HCT116 (cell line): ENCODE measurements at regions not wholly inside any gene's neighbourhood (a gene's known extent, or its start where the extent isn't known, plus 50 kb on each side); places are given as distances from the start of the nearest gene placed in this dataset.

Source experiments
- ATAC-seq: fragments of 200-7000 bp; cut with Tn5 transposase; 2 replicates; pipeline ENCODE4 v1.9.1; 2020; ENCODE audit warnings: mild to moderate bottlenecking, moderate library complexity
- BruUV-seq: library from RNA; stranded (reverse); fragments of 400-500 nt; replicated peaks from 2 replicates; lab custom pipeline; 2021; lab: Mats Ljungman, UMichigan
- CTCF ChIA-PET: fragments of 300-600 bp; sonication (Branson Sonifier 250); formaldehyde crosslinking; loops from one replicate; lab custom pipeline; 2021; ENCODE audit warnings: antibody characterized with exemption; lab: Charles Lee
- POLR2A ChIA-PET: fragments of 300-600, 350-600 bp; sonication (Branson Sonifier 250); formaldehyde crosslinking; loops from one replicate; lab custom pipeline; 2021; ENCODE audit warnings: antibody characterized with exemption; lab: Charles Lee
- RAD21 ChIA-PET, 2 experiments: fragments of 300-600 bp; sonication (Branson Sonifier 250); formaldehyde crosslinking; loops; one replicate each; lab custom pipeline; 2023; ENCODE audit warnings: low total read pairs in 2 of 2; ENCODE audit not compliant: uncharacterized antibody in 2 of 2, unreplicated experiment in 2 of 2, low non-redundant PET in 1 of 2; lab: Charles Lee
- DNase-seq: peaks from one replicate; pipeline ENCODE4 v3.0.0-alpha.2; 2010; ENCODE audit warnings: low read depth, low spot score
- H2AFZ ChIP-seq: fragments of 200-600 bp; shearing (Covaris generic), sonication (generic); 2 replicates; pipeline ENCODE4 v1.6.1; 2017; ENCODE audit warnings: low read depth, mixed run types, mixed read lengths, antibody characterized with exemption, low read length; ENCODE audit not compliant: poor library complexity, severe bottlenecking
- H3K27ac ChIP-seq: 2 replicates; pipeline ENCODE4 v1.5.1; 2012; ENCODE audit warnings: low read depth, low read length
- H3K27me3 ChIP-seq: fragments of 200-600 bp; sonication (generic); 2 replicates; pipeline ENCODE4 v1.6.1; 2016; ENCODE audit warnings: mixed run types, low read length, mixed read lengths; ENCODE audit not compliant: insufficient read depth
- H3K36me3 ChIP-seq, 2 experiments: fragments of 200-500 bp in 1 of 2; fragments of 200-600 bp in 1 of 2; sonication (Bioruptor generic) in 1 of 2; sonication (generic) in 1 of 2; 2 replicates each; pipeline versions ENCODE4 v1.5.1 to v1.6.1; 2014 to 2016; ENCODE audit warnings: low read length in 2 of 2, inconsistent platforms in 1 of 2, mixed read lengths in 1 of 2, mixed run types in 1 of 2; ENCODE audit not compliant: insufficient read depth in 2 of 2, control insufficient read depth in 1 of 2
- H3K4me1 ChIP-seq, 2 experiments: fragments of 200-600 bp in 1 of 2; sonication (generic) in 1 of 2; 2 replicates each; pipeline versions ENCODE4 v1.5.1 to v1.6.1; 2012 to 2017; ENCODE audit warnings: low read length in 2 of 2, inconsistent platforms in 1 of 2, mild to moderate bottlenecking in 1 of 2, mixed read lengths in 1 of 2, mixed run types in 1 of 2, moderate library complexity in 1 of 2; ENCODE audit not compliant: insufficient read depth in 2 of 2, control insufficient read depth in 1 of 2
- H3K4me2 ChIP-seq: fragments of 200-600 bp; sonication (generic); 2 replicates; pipeline ENCODE4 v1.6.1; 2017; ENCODE audit warnings: mixed run types, low read length, mixed read lengths
- H3K4me3 ChIP-seq, 2 experiments: fragments of 200-600 bp in 1 of 2; sonication (generic) in 1 of 2; replicated peaks in 1 of 2; 2 replicates each; pipeline ENCODE4 v1.5.1; 2011 to 2016; ENCODE audit warnings: low read length in 2 of 2, control low read depth in 1 of 2, low read depth in 1 of 2, mild to moderate bottlenecking in 1 of 2, mixed read lengths in 1 of 2, mixed run types in 1 of 2
- H3K79me2 ChIP-seq: fragments of 200-600 bp; sonication (generic); 2 replicates; pipeline ENCODE4 v1.6.1; 2017; ENCODE audit warnings: mild to moderate bottlenecking, mixed run types, low read length, moderate library complexity, mixed read lengths; ENCODE audit not compliant: insufficient read depth
- H3K9ac ChIP-seq: fragments of 200-600 bp; sonication (generic); 2 replicates; pipeline ENCODE4 v1.6.1; 2016; ENCODE audit warnings: low read length, mixed read lengths
- H3K9me2 ChIP-seq: fragments of 200-600 bp; sonication (generic), shearing (Covaris generic); 2 replicates; pipeline ENCODE4 v1.6.1; 2017; ENCODE audit warnings: mixed run types, mild to moderate bottlenecking, moderate library complexity; ENCODE audit not compliant: insufficient read depth
- H3K9me3 ChIP-seq, 2 experiments: fragments of 200-500 bp in 1 of 2; fragments of 200-600 bp in 1 of 2; sonication (Bioruptor generic) in 1 of 2; sonication (generic) in 1 of 2; 2 replicates each; pipeline ENCODE4 v1.6.1; 2014 to 2017; ENCODE audit warnings: low read length in 2 of 2, mixed read lengths in 2 of 2, inconsistent platforms in 1 of 2, low read depth in 1 of 2, mild to moderate bottlenecking in 1 of 2, mixed run types in 1 of 2, moderate library complexity in 1 of 2; ENCODE audit not compliant: control insufficient read depth in 1 of 2, insufficient read depth in 1 of 2
- H4K20me1 ChIP-seq: fragments of 200-600 bp; sonication (generic), shearing (Covaris generic); 2 replicates; pipeline ENCODE4 v1.6.1; 2017; ENCODE audit warnings: mixed run types, mild to moderate bottlenecking, moderate library complexity; ENCODE audit not compliant: insufficient read depth
- CEBPB ChIP-seq: IDR thresholded peaks from 2 replicates; pipeline ENCODE4 v1.6.1; 2012; ENCODE audit warnings: low read depth
- EGR1 ChIP-seq: IDR thresholded peaks from 2 replicates; pipeline ENCODE4 v1.6.1; 2012; ENCODE audit warnings: low read depth
- ELF1 ChIP-seq: IDR thresholded peaks from 2 replicates; pipeline ENCODE4 v1.6.1; 2012; ENCODE audit warnings: low read depth, borderline replicate concordance
- EZH2phosphoT487 ChIP-seq: fragments of 200-600 bp; IDR thresholded peaks from 2 replicates; pipeline ENCODE4 v1.6.1; 2018; ENCODE audit warnings: antibody characterized with exemption, borderline replicate concordance
- FOSL1 ChIP-seq: IDR thresholded peaks from 2 replicates; pipeline ENCODE4 v1.6.1; 2012; ENCODE audit warnings: low read depth
- JUND ChIP-seq: IDR thresholded peaks from 2 replicates; pipeline ENCODE4 v1.6.1; 2012
- POLR2A ChIP-seq: IDR thresholded peaks from 2 replicates; pipeline ENCODE4 v1.7.0; 2011; ENCODE audit warnings: borderline replicate concordance; ENCODE audit not compliant: insufficient read depth, insufficient read length; ENCODE audit errors: extremely low read depth
- RAD21 ChIP-seq: IDR thresholded peaks from 2 replicates; pipeline ENCODE4 v1.6.1; 2012; ENCODE audit warnings: low read depth, mild to moderate bottlenecking
- SIN3A ChIP-seq: IDR thresholded peaks from 2 replicates; pipeline ENCODE4 v1.6.1; 2012; ENCODE audit warnings: low read depth
- SP1 ChIP-seq: IDR thresholded peaks from 2 replicates; pipeline ENCODE4 v1.6.1; 2012; ENCODE audit warnings: low read depth
- TCF7L2 ChIP-seq: IDR thresholded peaks from 2 replicates; pipeline ENCODE4 v1.7.0; 2011; ENCODE audit warnings: borderline replicate concordance, inconsistent platforms; ENCODE audit not compliant: insufficient read depth, insufficient read length; ENCODE audit errors: extremely low read depth
- YY1 ChIP-seq: IDR thresholded peaks from 2 replicates; pipeline ENCODE4 v1.6.1; 2011; ENCODE audit warnings: low read length, low read depth, moderate library complexity, mild to moderate bottlenecking; ENCODE audit not compliant: insufficient replicate concordance; ENCODE audit errors: extremely low read depth
- ZFX ChIP-seq: fragments of 450-650 bp; IDR thresholded peaks from 2 replicates; pipeline ENCODE4 v1.6.1; 2017
- ZNF274 ChIP-seq: fragments of 200-500 bp; sonication (Bioruptor generic); IDR thresholded peaks from 2 replicates; pipeline ENCODE4 v1.6.1; 2014; ENCODE audit warnings: mild to moderate bottlenecking, low read depth, low read length, inconsistent platforms
- intact Hi-C: fragments of 100-400 bp; cut with micrococcal nuclease; formaldehyde crosslinking; loops from 2 replicates; pipeline ENCODE4 v1.10.0; 2022
- TF ChIP-seq, protein P1 (sequence below): IDR thresholded peaks from 2 replicates; pipeline ENCODE4 v1.6.1; 2012
- TF ChIP-seq, protein P2 (sequence below): IDR thresholded peaks from 2 replicates; pipeline ENCODE4 v1.6.1; 2011; ENCODE audit warnings: mild to moderate bottlenecking, low read length, moderate library complexity; ENCODE audit not compliant: insufficient replicate concordance; ENCODE audit errors: extremely low read depth
- TF ChIP-seq, protein P3 (sequence below), 3 experiments: fragments of 200-600 bp in 1 of 3; sonication (generic) in 1 of 3; IDR thresholded peaks in 2 of 3; conservative IDR thresholded peaks in 1 of 3; 2 replicates each; pipeline ENCODE4 v1.5.1; 2012 to 2017; ENCODE audit warnings: low read depth in 2 of 3, low read length in 2 of 3, antibody characterized with exemption in 1 of 3, borderline replicate concordance in 1 of 3, control low read depth in 1 of 3, mild to moderate bottlenecking in 1 of 3, mixed read lengths in 1 of 3, mixed run types in 1 of 3, moderate library complexity in 1 of 3; ENCODE audit not compliant: insufficient read depth in 1 of 3
- TF ChIP-seq, protein P4 (sequence below): IDR thresholded peaks from 2 replicates; pipeline ENCODE4 v1.6.1; 2012
- TF ChIP-seq, protein P5 (sequence below): IDR thresholded peaks from 2 replicates; pipeline ENCODE4 v1.6.1; 2012; ENCODE audit warnings: low read depth

DNA sequence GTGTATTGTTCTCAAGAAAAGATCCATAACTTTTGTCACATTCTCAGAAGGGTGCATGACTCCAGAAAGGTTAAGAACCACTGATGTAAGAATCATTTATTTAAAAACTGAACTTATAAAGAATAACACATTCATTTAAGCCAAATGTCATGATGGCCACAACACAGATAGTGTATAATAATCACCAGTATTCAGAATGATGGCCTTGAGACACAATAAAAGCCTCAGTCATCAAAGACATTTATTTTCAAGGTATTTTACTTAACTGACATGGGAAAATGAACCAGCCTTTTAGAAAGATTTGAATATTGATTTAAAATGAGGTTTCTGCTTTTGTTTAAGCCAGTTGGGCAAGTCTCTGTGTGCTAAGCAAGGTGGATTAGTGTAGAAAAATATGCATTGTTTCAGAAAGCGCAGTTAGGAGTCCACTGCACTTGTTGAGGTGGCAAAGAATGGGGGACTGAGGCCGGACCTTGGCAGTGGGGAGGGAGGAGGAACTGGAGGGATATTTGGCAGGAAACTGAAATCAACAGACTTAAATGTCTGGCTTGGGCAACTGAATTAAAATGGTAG is 371.9 kb upstream of the ESRRG start:
- ATAC-seq, result no peak
- Histone ChIP-seq H3K9me3 (no peaks in the 10 kb centered on the region), H3K9me2 (no peaks in the 10 kb centered on the region), H3K79me2 (no peaks in the 10 kb centered on the region), H3K27ac (no peak overlapping the region), H3K4me1 (no peaks in the 10 kb centered on the region), H3K27me3 (no peaks in the 10 kb centered on the region), H3K9ac (no peak overlapping the region), H3K4me3 (no peak overlapping the region), H3K4me2 (no peak overlapping the region), H3K36me3 (no peaks in the 10 kb centered on the region), H2AFZ (no peak overlapping the region), H4K20me1 (no peaks in the 10 kb centered on the region)
- TF ChIP-seq POLR2A, result no peak
- TF ChIP-seq, protein P1, sequence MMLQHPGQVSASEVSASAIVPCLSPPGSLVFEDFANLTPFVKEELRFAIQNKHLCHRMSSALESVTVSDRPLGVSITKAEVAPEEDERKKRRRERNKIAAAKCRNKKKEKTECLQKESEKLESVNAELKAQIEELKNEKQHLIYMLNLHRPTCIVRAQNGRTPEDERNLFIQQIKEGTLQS, result no peak
- TF ChIP-seq ZFX, result no peak
- TF ChIP-seq SP1, result no peak
- no peak for TF ChIP-seq CEBPB
- TF ChIP-seq EZH2phosphoT487, result no peak
- TF ChIP-seq, protein P2, sequence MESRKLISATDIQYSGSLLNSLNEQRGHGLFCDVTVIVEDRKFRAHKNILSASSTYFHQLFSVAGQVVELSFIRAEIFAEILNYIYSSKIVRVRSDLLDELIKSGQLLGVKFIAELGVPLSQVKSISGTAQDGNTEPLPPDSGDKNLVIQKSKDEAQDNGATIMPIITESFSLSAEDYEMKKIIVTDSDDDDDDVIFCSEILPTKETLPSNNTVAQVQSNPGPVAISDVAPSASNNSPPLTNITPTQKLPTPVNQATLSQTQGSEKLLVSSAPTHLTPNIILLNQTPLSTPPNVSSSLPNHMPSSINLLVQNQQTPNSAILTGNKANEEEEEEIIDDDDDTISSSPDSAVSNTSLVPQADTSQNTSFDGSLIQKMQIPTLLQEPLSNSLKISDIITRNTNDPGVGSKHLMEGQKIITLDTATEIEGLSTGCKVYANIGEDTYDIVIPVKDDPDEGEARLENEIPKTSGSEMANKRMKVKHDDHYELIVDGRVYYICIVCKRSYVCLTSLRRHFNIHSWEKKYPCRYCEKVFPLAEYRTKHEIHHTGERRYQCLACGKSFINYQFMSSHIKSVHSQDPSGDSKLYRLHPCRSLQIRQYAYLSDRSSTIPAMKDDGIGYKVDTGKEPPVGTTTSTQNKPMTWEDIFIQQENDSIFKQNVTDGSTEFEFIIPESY, result no peak
- TF ChIP-seq JUND, result no peak
- no peak for TF ChIP-seq ELF1
- TF ChIP-seq, protein P3, sequence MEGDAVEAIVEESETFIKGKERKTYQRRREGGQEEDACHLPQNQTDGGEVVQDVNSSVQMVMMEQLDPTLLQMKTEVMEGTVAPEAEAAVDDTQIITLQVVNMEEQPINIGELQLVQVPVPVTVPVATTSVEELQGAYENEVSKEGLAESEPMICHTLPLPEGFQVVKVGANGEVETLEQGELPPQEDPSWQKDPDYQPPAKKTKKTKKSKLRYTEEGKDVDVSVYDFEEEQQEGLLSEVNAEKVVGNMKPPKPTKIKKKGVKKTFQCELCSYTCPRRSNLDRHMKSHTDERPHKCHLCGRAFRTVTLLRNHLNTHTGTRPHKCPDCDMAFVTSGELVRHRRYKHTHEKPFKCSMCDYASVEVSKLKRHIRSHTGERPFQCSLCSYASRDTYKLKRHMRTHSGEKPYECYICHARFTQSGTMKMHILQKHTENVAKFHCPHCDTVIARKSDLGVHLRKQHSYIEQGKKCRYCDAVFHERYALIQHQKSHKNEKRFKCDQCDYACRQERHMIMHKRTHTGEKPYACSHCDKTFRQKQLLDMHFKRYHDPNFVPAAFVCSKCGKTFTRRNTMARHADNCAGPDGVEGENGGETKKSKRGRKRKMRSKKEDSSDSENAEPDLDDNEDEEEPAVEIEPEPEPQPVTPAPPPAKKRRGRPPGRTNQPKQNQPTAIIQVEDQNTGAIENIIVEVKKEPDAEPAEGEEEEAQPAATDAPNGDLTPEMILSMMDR (IDR thresholded peaks at IDR 0.05 in 2 of 3, conservative IDR thresholded peaks at IDR 0.05 in 1 of 3; ENCODE audit: borderline replicate concordance in 1 of 3, insufficient read depth in 1 of 3, low read depth in 2 of 3, low read length in 2 of 3), result no peak
- TF ChIP-seq TCF7L2, result no peak
- TF ChIP-seq SIN3A, result no peak
- TF ChIP-seq EGR1, result no peak
- TF ChIP-seq ZNF274, result no peak
- TF ChIP-seq, protein P4, sequence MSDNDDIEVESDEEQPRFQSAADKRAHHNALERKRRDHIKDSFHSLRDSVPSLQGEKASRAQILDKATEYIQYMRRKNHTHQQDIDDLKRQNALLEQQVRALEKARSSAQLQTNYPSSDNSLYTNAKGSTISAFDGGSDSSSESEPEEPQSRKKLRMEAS, result no peak
- TF ChIP-seq, protein P5, sequence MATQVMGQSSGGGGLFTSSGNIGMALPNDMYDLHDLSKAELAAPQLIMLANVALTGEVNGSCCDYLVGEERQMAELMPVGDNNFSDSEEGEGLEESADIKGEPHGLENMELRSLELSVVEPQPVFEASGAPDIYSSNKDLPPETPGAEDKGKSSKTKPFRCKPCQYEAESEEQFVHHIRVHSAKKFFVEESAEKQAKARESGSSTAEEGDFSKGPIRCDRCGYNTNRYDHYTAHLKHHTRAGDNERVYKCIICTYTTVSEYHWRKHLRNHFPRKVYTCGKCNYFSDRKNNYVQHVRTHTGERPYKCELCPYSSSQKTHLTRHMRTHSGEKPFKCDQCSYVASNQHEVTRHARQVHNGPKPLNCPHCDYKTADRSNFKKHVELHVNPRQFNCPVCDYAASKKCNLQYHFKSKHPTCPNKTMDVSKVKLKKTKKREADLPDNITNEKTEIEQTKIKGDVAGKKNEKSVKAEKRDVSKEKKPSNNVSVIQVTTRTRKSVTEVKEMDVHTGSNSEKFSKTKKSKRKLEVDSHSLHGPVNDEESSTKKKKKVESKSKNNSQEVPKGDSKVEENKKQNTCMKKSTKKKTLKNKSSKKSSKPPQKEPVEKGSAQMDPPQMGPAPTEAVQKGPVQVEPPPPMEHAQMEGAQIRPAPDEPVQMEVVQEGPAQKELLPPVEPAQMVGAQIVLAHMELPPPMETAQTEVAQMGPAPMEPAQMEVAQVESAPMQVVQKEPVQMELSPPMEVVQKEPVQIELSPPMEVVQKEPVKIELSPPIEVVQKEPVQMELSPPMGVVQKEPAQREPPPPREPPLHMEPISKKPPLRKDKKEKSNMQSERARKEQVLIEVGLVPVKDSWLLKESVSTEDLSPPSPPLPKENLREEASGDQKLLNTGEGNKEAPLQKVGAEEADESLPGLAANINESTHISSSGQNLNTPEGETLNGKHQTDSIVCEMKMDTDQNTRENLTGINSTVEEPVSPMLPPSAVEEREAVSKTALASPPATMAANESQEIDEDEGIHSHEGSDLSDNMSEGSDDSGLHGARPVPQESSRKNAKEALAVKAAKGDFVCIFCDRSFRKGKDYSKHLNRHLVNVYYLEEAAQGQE, result no peak
- no peak for TF ChIP-seq YY1
- no peak for TF ChIP-seq FOSL1
- no peak for TF ChIP-seq RAD21
- BruUV-seq, result no TSS peak
- POLR2A ChIA-PET, result no interaction called here
- RAD21 ChIA-PET, result no interaction called here
- CTCF ChIA-PET, result no interaction called here
- no peak for DNase-seq
- intact Hi-C loops, result no loop called here
